Endothelial cell of umbilical vein (primary cell): ENCODE measurements at regions not wholly inside any gene's neighbourhood (a gene's known extent, or its start where the extent isn't known, plus 50 kb on each side); places are given as distances from the start of the nearest gene placed in this dataset.

ENCODE experiments used
- BruUV-seq: library from RNA; stranded (reverse); fragments of 400-500 nt; replicated peaks from 2 replicates; lab custom pipeline; 2021; lab: Mats Ljungman, UMichigan
- CTCF ChIA-PET: fragments of 300-600, 350-600 bp; sonication (Branson Sonifier 250); formaldehyde crosslinking; loops from one replicate; lab custom pipeline; 2021; ENCODE audit warnings: antibody characterized with exemption, inconsistent platforms; lab: Charles Lee
- POLR2A ChIA-PET: fragments of 300-600, 350-600 bp; sonication (Branson Sonifier 250); formaldehyde crosslinking; loops from one replicate; lab custom pipeline; 2021; ENCODE audit warnings: antibody characterized with exemption, inconsistent platforms; lab: Charles Lee
- DNase-seq: peaks from one replicate; pipeline ENCODE4 v3.0.0-alpha.2; 2011; ENCODE audit warnings: low read depth, low spot score
- FAIRE-seq: peaks from 2 replicates; lab custom pipeline; 2011; peaks lifted over from hg19 to GRCh38; lab: Jason Lieb, UNC
- H2AFZ ChIP-seq: 2 replicates; pipeline ENCODE4 v1.6.0; 2012; ENCODE audit warnings: low read depth, low read length, control low read depth, inconsistent platforms
- H3K27ac ChIP-seq: 2 replicates; pipeline ENCODE4 v1.5.1; 2011; ENCODE audit warnings: low read depth, mild to moderate bottlenecking, control low read depth, low read length, moderate library complexity; ENCODE audit not compliant: insufficient read depth
- H3K27me3 ChIP-seq, 2 experiments: 2 replicates each; pipeline versions ENCODE4 v1.6.0 to v1.6.1; 2011; ENCODE audit warnings: low read length in 2 of 2, mixed read lengths in 1 of 2; ENCODE audit not compliant: control insufficient read depth in 2 of 2, insufficient read depth in 2 of 2
- H3K36me3 ChIP-seq, 2 experiments: 2 replicates in 1 of 2; 3 replicates in 1 of 2; pipeline ENCODE4 v1.5.1; 2011; ENCODE audit warnings: low read length in 2 of 2, mild to moderate bottlenecking in 1 of 2, moderate library complexity in 1 of 2; ENCODE audit not compliant: control insufficient read depth in 2 of 2, insufficient read depth in 2 of 2; ENCODE audit errors: extremely low read depth in 1 of 2
- H3K4me1 ChIP-seq: 3 replicates; pipeline ENCODE4 v1.5.1; 2011; ENCODE audit warnings: mild to moderate bottlenecking, low read length; ENCODE audit not compliant: control insufficient read depth, insufficient read depth; ENCODE audit errors: extremely low read depth
- H3K4me2 ChIP-seq: 2 replicates; pipeline ENCODE4 v1.6.1; 2011; ENCODE audit warnings: low read length, control low read depth, mixed read lengths; ENCODE audit not compliant: insufficient read depth
- H3K4me3 ChIP-seq, 3 experiments: fragments of 200-600 bp in 1 of 3; sonication (generic), shearing (Covaris generic) in 1 of 3; replicated peaks in 1 of 3; 2 replicates each; pipeline ENCODE4 v1.5.1; 2011 to 2016; ENCODE audit warnings: control low read depth in 3 of 3, low read length in 3 of 3, mild to moderate bottlenecking in 2 of 3, inconsistent platforms in 1 of 3, low read depth in 1 of 3, moderate library complexity in 1 of 3; ENCODE audit not compliant: insufficient read depth in 1 of 3
- H3K79me2 ChIP-seq: 2 replicates; pipeline ENCODE4 v1.6.0; 2012; ENCODE audit warnings: low read length, inconsistent platforms; ENCODE audit not compliant: control insufficient read depth, insufficient read depth
- H3K9ac ChIP-seq: replicated peaks from 2 replicates; pipeline ENCODE3; 2011; ENCODE audit warnings: low read length, control low read depth; ENCODE audit not compliant: insufficient read depth; ENCODE audit errors: extremely low read depth
- H3K9me1 ChIP-seq: replicated peaks from 3 replicates; pipeline ENCODE4 v1.6.0; 2011; ENCODE audit warnings: mild to moderate bottlenecking, low read length; ENCODE audit not compliant: control insufficient read depth, insufficient read depth; ENCODE audit errors: extremely low read depth
- H3K9me3 ChIP-seq: replicated peaks from 2 replicates; pipeline ENCODE4 v1.5.1; 2012; ENCODE audit warnings: low read length, inconsistent platforms; ENCODE audit not compliant: control insufficient read depth, insufficient read depth
- H4K20me1 ChIP-seq: replicated peaks from 2 replicates; pipeline ENCODE3; 2011; ENCODE audit warnings: mild to moderate bottlenecking, low read length; ENCODE audit not compliant: control insufficient read depth, insufficient read depth; ENCODE audit errors: extremely low read depth
- EZH2 ChIP-seq: IDR thresholded peaks from 2 replicates; pipeline ENCODE4 v1.6.1; 2012; ENCODE audit warnings: borderline replicate concordance, low read depth, mild to moderate bottlenecking, moderate library complexity, low read length, inconsistent platforms; ENCODE audit not compliant: severe bottlenecking
- GATA2 ChIP-seq: IDR thresholded peaks from 2 replicates; pipeline ENCODE4 v1.7.0; 2011; ENCODE audit warnings: low read depth, mild to moderate bottlenecking, moderate library complexity, mixed read lengths, low read length; ENCODE audit not compliant: insufficient read length, insufficient read depth
- JUN ChIP-seq: IDR thresholded peaks from 2 replicates; pipeline ENCODE4 v1.6.1; 2011; ENCODE audit warnings: borderline replicate concordance, low read depth; ENCODE audit not compliant: insufficient read length, insufficient read depth
- POLR2AphosphoS5 ChIP-seq: IDR thresholded peaks from 2 replicates; pipeline ENCODE4 v1.6.1; 2012; ENCODE audit warnings: low read depth, mild to moderate bottlenecking, control low read depth, low read length, moderate library complexity; ENCODE audit not compliant: insufficient read depth
- dilution Hi-C: fragments of 300-500 bp; cut with MboI; formaldehyde crosslinking; loops from one replicate; pipeline ENCODE4 v1.15.0; 2019; ENCODE audit warnings: low sequenced_read_pairs; ENCODE audit not compliant: extremely low pct_ligation_motif_present
- intact Hi-C: fragments of 100-400 bp; cut with micrococcal nuclease; formaldehyde crosslinking; loops from one replicate; pipeline ENCODE4 v1.10.0; 2022
- TF ChIP-seq, protein P1 (sequence below): IDR thresholded peaks from 2 replicates; pipeline ENCODE4 v1.6.1; 2011; ENCODE audit not compliant: insufficient read depth, insufficient read length

DNA sequence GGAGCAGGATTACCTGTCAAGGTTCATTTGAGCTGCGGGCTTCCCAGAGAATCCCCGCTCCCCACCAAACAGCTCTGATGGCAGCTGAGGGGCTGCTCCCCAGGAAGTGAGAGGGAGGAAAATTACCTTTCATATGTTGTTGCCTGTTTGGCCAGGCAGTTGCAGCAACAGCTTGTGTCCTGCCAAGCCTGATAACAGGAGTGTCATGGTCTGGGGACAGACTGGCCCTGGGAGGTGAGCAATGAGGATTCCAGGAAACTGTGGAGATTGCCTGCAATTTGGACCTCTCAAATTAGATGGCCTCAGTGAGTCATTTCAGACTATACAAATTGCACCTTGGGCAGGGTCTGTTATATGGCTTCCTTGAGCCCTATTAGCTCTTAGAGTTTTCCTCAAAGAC is 189.3 kb downstream of the PTPRU start:
- Histone ChIP-seq H3K27me3 (no peaks in the 10 kb centered on the region), H4K20me1 (no peaks in the 10 kb centered on the region), H3K4me3 (no peak overlapping the region), H2AFZ (no peak overlapping the region), H3K4me1 (no peaks in the 10 kb centered on the region), H3K79me2 (no peaks in the 10 kb centered on the region), H3K36me3 (no peaks in the 10 kb centered on the region), H3K9me3 (no peaks in the 10 kb centered on the region), H3K4me2 (no peak overlapping the region), H3K9me1 (no peaks in the 10 kb centered on the region), H3K27ac (no peak overlapping the region), H3K9ac (no peak overlapping the region)
- ChIA-PET CTCF (no interaction called here), POLR2A (no interaction called here)
- FAIRE-seq (no peak), DNase-seq (no peak)
- TF ChIP-seq, protein P1, sequence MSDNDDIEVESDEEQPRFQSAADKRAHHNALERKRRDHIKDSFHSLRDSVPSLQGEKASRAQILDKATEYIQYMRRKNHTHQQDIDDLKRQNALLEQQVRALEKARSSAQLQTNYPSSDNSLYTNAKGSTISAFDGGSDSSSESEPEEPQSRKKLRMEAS: no peak
- TF ChIP-seq EZH2 (no peak), POLR2AphosphoS5 (no peak), GATA2 (no peak)
- intact Hi-C loops: no loop called here
- dilution Hi-C loops: no loop called here
- no TSS peak for BruUV-seq

DNA sequence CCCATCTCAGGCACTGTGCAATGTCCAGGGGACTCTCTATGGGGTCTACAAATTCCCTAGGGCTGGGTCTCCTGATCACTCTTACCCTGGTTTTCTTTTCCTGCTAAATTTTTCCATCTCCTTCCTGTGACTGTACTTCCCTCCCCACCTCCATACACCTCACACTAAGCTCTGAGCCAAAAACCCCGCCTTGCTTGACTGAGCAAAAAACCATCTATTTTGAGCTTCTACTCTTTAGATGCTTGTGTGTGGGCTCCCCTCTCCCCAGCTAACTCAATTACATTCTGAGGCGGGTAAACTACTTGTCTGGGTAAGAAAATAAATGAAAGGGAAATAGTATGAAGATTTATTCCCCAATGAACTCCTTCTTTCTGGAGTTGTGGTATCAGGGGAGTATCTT is 187.9 kb downstream of the PTPRU start:
- intact Hi-C loops: no loop called here
- no peak overlapping the region for H3K27ac ChIP-seq
- H3K36me3 ChIP-seq: no peaks in the 10 kb centered on the region
- H4K20me1 ChIP-seq: no peaks in the 10 kb centered on the region
- BruUV-seq: no TSS peak
- no peaks in the 10 kb centered on the region for H3K27me3 ChIP-seq
- no peak overlapping the region for H3K9ac ChIP-seq
- no peak overlapping the region for H3K4me3 ChIP-seq
- no peaks in the 10 kb centered on the region for H3K4me1 ChIP-seq
- H2AFZ ChIP-seq: no peak overlapping the region
- CTCF ChIA-PET: no interaction called here
- dilution Hi-C loops: no loop called here
- DNase-seq (no peak), FAIRE-seq (no peak)
- H3K4me2 ChIP-seq: no peak overlapping the region
- no peaks in the 10 kb centered on the region for H3K9me1 ChIP-seq
- H3K9me3 ChIP-seq: no peaks in the 10 kb centered on the region
- POLR2A ChIA-PET: no interaction called here
- TF ChIP-seq JUN (no peak), POLR2AphosphoS5 (no peak)
- H3K79me2 ChIP-seq: no peaks in the 10 kb centered on the region
